VCaP (cell line): ENCODE measurements at regions not wholly inside any gene's neighbourhood (a gene's known extent, or its start where the extent isn't known, plus 50 kb on each side); places are given as distances from the start of the nearest gene placed in this dataset.

Experiments used
- H3K27ac ChIP-seq: fragments of 450-650 bp; 2 replicates; pipeline ENCODE4 v1.5.1; 2017
- CTCF ChIP-seq: fragments of 450-650 bp; conservative IDR thresholded peaks from 2 replicates; pipeline ENCODE4 v1.5.1; 2017; ENCODE audit warnings: mild to moderate bottlenecking, moderate library complexity

DNA sequence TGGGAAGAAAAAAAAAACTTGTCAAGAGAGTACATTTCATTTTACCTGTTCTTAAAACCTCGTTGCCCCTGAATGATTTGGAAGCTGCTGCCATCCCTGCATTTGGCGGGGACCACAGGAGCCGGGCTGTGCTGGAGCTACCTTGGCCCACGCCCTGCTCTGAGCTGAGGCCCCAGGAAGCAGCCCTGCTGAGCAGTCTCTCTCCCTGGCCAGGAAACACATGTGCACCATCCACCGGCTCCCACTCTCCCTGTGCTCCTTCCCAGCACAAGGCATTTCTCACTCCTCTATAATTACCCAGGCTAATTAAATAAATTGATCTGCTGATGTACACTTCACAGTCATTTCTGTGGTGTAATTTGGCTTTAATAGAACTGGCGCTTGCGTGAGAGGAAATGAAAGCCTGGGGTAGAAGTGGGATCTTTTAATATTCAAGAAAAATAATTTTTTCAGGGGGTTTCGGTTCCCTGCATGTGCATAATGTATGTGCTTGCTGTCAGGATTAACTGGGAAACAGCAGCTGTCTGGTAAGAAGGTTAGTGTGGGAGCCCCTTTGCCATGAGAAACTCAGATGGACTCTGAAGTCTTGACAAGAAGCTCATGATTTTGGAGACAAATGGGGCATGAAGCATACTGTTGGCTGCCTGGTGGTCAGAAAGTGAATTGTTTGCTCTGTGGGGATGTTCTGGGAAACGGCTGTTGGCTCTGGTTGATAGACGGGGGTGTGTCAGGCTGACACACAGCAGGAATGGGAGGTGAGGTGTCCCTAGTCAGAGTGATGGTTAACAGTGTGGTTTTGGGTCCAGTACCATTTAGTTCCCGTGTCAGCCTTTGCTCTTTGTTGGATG lies 252.3 kb upstream of the EEF2KMT start:
- H3K27ac ChIP-seq = no peak overlapping the region
- no peak for TF ChIP-seq CTCF

DNA sequence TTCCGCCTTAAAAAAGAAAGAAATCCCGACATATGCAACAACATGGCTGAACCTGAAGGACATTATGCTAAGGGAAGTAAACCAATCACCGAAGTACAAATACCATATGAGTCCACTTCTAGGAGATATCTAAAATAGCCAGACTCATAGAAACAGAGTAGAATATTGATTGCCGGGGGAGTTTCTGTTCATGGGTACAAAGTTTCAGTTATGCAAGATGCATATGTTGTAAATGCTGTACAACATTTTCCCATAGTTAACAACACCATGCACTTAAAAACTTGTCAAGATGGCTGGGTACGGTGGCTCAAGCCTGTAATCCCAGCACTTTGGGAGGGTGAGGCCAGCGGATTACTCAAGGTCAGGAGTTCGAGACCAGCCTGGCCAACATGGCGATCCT lies 251.5 kb upstream of the EEF2KMT start:
- no peak for TF ChIP-seq CTCF
- no peak overlapping the region for H3K27ac ChIP-seq

- H3K27ac ChIP-seq = no peak overlapping the region
- no peak for TF ChIP-seq CTCF
Measured at GRCh38 chr16:5347561-5347960, 250.0 kb upstream of the EEF2KMT start.

DNA sequence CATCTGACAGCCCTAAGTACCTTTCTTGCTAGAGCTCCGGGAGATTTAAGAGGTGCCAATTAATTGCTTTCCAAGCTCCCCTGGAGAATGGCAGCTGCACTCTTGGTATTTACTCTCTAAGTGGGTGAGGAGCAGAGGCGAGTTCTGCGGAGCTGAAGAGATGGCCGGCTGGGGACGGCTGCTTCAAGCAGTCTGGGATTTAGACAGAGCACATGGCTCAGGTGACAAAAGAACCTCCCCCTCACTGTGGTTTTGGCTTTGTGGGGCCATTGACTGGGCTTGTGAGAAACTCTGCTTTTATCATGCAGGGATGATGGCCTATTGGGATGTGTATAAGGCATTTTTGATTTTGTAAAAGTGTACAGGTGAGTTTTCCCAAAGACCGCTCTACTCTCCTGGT lies 239.3 kb upstream of the EEF2KMT start:
- TF ChIP-seq CTCF = no peak
- H3K27ac ChIP-seq = no peak overlapping the region

GRCh38 chr16:5333991-5334390 lies 236.4 kb upstream of the EEF2KMT start:
- no peak overlapping the region for H3K27ac ChIP-seq

DNA sequence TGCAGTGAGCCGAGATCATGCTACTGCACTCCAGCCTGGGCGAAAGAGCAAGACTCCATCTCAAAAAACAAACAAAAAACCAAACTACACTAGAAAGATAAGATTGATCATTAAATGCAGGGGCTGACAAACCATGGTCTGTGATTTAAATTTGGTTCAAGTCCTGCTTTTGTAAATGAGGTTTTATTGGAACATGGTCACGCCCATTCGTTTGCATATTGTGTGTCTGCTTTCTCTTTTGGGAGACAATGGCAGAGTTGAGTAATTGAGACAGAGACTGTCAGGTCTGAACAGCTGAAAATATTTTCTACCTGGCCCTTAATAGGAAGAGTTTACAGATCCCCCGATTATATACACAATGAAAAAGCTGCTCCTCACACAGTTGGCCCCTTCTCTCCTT lies 235.5 kb upstream of the EEF2KMT start:
- no peak for TF ChIP-seq CTCF
- no peak overlapping the region for H3K27ac ChIP-seq

More at GRCh38 chr16:5333991-5334390, 236.4 kb upstream of the EEF2KMT start:
- no peak for TF ChIP-seq CTCF

- H3K27ac ChIP-seq = no peak overlapping the region
- TF ChIP-seq CTCF = no peak
Measured at GRCh38 chr16:5330058-5330457, 232.5 kb upstream of the EEF2KMT start.
